ENCODE measurements at regions not wholly inside any gene's neighbourhood (a gene's known extent, or its start where the extent isn't known, plus 50 kb on each side); places are given as distances from the start of the nearest gene placed in this dataset.

DNA sequence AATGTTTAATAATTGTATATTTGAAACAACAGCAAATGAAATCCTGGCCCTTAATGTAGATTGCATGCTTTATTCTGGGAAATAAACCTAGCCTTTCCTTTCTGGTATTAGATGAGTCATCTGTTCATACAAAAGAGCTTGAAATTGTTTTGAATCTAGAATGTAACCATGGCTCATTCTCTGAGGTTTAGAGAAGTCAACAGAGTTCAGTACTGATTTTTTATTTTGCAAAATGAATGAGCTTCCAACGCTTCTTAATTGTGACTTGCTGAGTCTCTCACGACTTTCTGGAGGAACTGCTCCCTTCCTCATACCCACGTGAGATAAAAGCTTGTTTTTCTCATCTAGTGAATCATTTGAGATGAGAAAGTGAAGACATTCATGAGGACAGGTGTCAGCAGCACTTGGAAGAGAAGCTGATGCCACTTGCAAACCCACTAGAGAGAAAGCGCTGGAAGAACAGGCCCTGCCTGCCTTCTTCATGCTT lies 509.6 kb downstream of the VRK1 start:
- Mint-ChIP-seq H3K36me3 (ENCODE audit: unreplicated experiment) (no peaks in the 10 kb centered on the region), H3K4me1 (ENCODE audit: low read depth, unreplicated experiment) (no peaks in the 10 kb centered on the region), H3K27me3 (ENCODE audit: unreplicated experiment) (peaks cover 2% of the 10 kb centered on the region), H3K27ac (ENCODE audit: unreplicated experiment) (no peak overlapping the region), H3K9me3 (ENCODE audit: unreplicated experiment) (no peaks in the 10 kb centered on the region), H3K4me3 (ENCODE audit: unreplicated experiment) (no peak overlapping the region)
- no peak for DNase-seq
- TF ChIP-seq, protein P1, sequence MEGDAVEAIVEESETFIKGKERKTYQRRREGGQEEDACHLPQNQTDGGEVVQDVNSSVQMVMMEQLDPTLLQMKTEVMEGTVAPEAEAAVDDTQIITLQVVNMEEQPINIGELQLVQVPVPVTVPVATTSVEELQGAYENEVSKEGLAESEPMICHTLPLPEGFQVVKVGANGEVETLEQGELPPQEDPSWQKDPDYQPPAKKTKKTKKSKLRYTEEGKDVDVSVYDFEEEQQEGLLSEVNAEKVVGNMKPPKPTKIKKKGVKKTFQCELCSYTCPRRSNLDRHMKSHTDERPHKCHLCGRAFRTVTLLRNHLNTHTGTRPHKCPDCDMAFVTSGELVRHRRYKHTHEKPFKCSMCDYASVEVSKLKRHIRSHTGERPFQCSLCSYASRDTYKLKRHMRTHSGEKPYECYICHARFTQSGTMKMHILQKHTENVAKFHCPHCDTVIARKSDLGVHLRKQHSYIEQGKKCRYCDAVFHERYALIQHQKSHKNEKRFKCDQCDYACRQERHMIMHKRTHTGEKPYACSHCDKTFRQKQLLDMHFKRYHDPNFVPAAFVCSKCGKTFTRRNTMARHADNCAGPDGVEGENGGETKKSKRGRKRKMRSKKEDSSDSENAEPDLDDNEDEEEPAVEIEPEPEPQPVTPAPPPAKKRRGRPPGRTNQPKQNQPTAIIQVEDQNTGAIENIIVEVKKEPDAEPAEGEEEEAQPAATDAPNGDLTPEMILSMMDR (IDR thresholded peaks at IDR 0.05; ENCODE audit: partially characterized antibody, unreplicated experiment), result no peak

DNA sequence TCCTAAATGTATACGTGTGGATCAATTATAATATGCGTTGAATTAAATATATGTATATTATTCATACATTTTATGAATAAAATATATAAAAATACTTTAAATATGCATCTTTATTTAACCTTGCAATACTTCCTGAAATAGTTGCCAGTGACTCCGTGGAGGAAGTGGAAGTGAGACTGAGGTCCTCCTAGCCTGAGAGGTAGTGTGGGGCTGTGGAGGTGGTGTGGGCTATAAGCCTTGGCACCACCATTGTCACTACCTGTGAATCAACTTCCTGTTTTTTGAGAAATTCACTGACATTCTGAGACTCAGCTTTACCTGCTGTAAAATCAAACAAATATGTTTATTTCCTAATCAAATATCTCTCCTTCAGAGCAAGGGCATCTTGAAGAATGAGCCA lies 514.2 kb downstream of the VRK1 start:
- no peaks in the 10 kb centered on the region for H3K9me3 Mint-ChIP-seq (ENCODE audit: unreplicated experiment)
- no peaks in the 10 kb centered on the region for H3K36me3 Mint-ChIP-seq (ENCODE audit: unreplicated experiment)
- TF ChIP-seq, protein P1 (IDR thresholded peaks at IDR 0.05; ENCODE audit: partially characterized antibody, unreplicated experiment), result no peak
- peaks cover 2% of the 10 kb centered on the region for H3K27me3 Mint-ChIP-seq (ENCODE audit: unreplicated experiment)
- no peak for DNase-seq
- H3K4me3 Mint-ChIP-seq (ENCODE audit: unreplicated experiment), result no peak overlapping the region
- H3K4me1 Mint-ChIP-seq (ENCODE audit: low read depth, unreplicated experiment), result no peaks in the 10 kb centered on the region
- H3K27ac Mint-ChIP-seq (ENCODE audit: unreplicated experiment), result no peak overlapping the region

DNA sequence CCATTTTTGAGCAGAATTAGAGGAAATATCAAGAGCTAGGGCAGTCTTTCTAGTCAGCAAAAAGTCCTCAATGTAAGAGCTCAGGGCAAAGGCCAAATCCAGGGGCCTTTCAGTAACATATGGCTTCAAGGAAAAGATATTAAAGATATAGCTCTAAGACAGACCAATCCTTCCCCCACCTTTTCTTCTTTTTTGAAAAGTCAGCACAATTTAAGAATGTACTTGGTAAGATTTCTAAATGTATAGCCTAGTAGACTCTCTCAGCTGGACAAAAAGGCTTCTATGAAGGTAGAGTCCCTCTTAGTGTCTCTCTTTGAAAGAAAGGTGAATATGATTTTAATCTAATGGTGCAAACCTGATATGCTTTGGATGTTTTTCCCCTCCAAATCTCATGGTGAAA lies 515.7 kb downstream of the VRK1 start:
- no peaks in the 10 kb centered on the region for H3K4me1 Mint-ChIP-seq (ENCODE audit: low read depth, unreplicated experiment)
- H3K9me3 Mint-ChIP-seq (ENCODE audit: unreplicated experiment), result no peaks in the 10 kb centered on the region
- DNase-seq, result no peak
- no peaks in the 10 kb centered on the region for H3K36me3 Mint-ChIP-seq (ENCODE audit: unreplicated experiment)
- TF ChIP-seq, protein P1 (IDR thresholded peaks at IDR 0.05; ENCODE audit: partially characterized antibody, unreplicated experiment), result no peak
- H3K4me3 Mint-ChIP-seq (ENCODE audit: unreplicated experiment), result no peak overlapping the region
- H3K27me3 Mint-ChIP-seq (ENCODE audit: unreplicated experiment), result peaks cover 4% of the 10 kb centered on the region
- no peak overlapping the region for H3K27ac Mint-ChIP-seq (ENCODE audit: unreplicated experiment)

DNA sequence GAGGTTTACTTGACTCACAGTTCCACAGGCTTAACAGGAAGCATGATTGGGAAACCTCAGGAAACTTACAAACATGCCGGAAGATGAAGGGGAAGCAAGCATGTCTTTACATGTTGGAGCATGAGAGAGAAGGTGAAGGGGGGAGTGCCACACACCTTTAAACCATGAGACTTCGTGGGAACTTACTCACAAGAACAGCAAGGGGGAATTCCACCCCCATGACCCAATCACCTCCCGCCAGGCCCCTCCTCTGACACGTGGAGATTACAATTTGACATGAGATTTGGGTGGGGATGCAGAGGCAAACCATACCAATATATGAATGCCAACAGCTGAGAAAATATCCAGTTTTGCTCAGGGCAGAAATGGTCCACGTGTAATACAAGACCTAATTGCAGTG lies 518.6 kb downstream of the VRK1 start:
- H3K4me3 Mint-ChIP-seq (ENCODE audit: unreplicated experiment), result no peak overlapping the region
- H3K4me1 Mint-ChIP-seq (ENCODE audit: low read depth, unreplicated experiment), result no peaks in the 10 kb centered on the region
- H3K9me3 Mint-ChIP-seq (ENCODE audit: unreplicated experiment), result no peaks in the 10 kb centered on the region
- H3K27ac Mint-ChIP-seq (ENCODE audit: unreplicated experiment), result no peak overlapping the region
- no peaks in the 10 kb centered on the region for H3K36me3 Mint-ChIP-seq (ENCODE audit: unreplicated experiment)
- H3K27me3 Mint-ChIP-seq (ENCODE audit: unreplicated experiment), result peaks cover 2% of the 10 kb centered on the region
- TF ChIP-seq, protein P1 (IDR thresholded peaks at IDR 0.05; ENCODE audit: partially characterized antibody, unreplicated experiment), result no peak
- no peak for DNase-seq

DNA sequence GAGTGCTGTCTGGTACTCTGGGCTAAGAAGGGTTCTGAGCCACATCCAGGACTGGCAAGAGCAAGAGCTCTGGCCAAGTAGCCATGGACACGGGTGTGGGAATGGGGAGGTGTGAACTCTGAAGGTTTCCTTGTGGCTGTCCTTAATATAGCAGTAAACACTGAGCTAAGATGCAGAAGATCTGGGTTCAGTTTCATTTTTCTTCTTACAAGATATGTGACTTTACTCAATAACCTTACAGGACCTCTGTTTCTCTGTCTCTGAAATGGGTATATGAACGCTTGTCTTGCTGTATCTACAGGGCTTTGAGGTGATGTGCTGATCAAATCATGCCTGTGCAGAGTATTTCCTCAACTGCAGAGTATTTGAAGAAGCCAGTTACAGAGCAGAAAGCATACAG lies 521.2 kb downstream of the VRK1 start:
- Mint-ChIP-seq H3K4me3 (ENCODE audit: unreplicated experiment) (no peak overlapping the region), H3K4me1 (ENCODE audit: low read depth, unreplicated experiment) (no peaks in the 10 kb centered on the region), H3K9me3 (ENCODE audit: unreplicated experiment) (peaks cover 1% of the 10 kb centered on the region), H3K36me3 (ENCODE audit: unreplicated experiment) (no peaks in the 10 kb centered on the region), H3K27ac (ENCODE audit: unreplicated experiment) (no peak overlapping the region), H3K27me3 (ENCODE audit: unreplicated experiment) (peaks cover 2% of the 10 kb centered on the region)
- DNase-seq, result no peak
- TF ChIP-seq, protein P1 (IDR thresholded peaks at IDR 0.05; ENCODE audit: partially characterized antibody, unreplicated experiment), result no peak
